ENCODE measurements at regions not wholly inside any gene's neighbourhood (a gene's known extent, or its start where the extent isn't known, plus 50 kb on each side); places are given as distances from the start of the nearest gene placed in this dataset.

DNA sequence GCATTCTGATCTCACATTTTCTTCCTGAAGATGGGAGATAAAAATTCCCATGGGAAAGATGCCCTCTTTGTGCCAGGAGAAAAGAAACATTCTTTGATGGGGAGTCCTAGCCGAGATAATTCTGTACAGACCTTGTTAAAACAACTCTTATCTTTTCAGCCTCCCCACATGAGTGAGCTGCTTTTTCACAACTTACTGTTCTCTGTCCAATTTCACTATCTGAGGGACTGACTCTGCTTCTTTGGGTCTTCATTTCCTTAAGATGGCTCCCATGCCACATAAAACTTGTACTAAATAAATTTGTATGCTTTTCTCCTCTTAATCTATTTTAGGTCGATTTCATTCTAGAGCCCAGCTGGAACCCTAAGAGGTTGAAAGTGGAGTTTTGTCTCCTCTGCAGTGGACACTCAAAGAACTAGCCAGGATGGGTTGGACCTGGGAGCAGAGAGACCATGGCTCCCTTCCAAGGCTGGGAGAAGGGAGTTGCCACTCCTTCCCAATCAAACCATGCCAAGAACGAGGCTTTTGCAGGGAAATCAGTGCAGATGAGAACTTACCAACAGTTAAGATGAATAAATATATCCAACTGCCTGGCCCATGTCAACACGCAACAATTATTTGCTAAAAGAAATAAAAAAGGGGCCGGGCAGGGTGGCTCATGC lies 285.8 kb upstream of the SULF2 start:
- Mint-ChIP-seq H3K4me1 (peaks cover 5% of the 10 kb centered on the region), H3K27ac (no peak overlapping the region), H3K27me3 (ENCODE audit: insufficient read depth, low read depth) (peaks cover 6% of the 10 kb centered on the region), H3K4me3 (no peak overlapping the region), H3K9me3 (no peaks in the 10 kb centered on the region), H3K36me3 (no peaks in the 10 kb centered on the region)
- Histone ChIP-seq H3F3A (ENCODE audit: low read depth) (no peaks in the 10 kb centered on the region), H3K4me3 (no peak overlapping the region), H3K9me3 (ENCODE audit: low read depth) (no peaks in the 10 kb centered on the region), H3K79me2 (ENCODE audit: low read depth) (no peaks in the 10 kb centered on the region), H3K27me3 (no peaks in the 10 kb centered on the region), H3K9ac (no peak overlapping the region), H3K4me1 (no peaks in the 10 kb centered on the region), H4K20me1 (ENCODE audit: low read depth) (no peaks in the 10 kb centered on the region), H2AFZ (replicated peaks) (no peak overlapping the region), H3K27ac (no peak overlapping the region), H3K4me2 (no peak overlapping the region), H3K36me3 (no peaks in the 10 kb centered on the region)
- TF ChIP-seq, protein P1, sequence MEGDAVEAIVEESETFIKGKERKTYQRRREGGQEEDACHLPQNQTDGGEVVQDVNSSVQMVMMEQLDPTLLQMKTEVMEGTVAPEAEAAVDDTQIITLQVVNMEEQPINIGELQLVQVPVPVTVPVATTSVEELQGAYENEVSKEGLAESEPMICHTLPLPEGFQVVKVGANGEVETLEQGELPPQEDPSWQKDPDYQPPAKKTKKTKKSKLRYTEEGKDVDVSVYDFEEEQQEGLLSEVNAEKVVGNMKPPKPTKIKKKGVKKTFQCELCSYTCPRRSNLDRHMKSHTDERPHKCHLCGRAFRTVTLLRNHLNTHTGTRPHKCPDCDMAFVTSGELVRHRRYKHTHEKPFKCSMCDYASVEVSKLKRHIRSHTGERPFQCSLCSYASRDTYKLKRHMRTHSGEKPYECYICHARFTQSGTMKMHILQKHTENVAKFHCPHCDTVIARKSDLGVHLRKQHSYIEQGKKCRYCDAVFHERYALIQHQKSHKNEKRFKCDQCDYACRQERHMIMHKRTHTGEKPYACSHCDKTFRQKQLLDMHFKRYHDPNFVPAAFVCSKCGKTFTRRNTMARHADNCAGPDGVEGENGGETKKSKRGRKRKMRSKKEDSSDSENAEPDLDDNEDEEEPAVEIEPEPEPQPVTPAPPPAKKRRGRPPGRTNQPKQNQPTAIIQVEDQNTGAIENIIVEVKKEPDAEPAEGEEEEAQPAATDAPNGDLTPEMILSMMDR (IDR thresholded peaks at IDR 0.05) = no peak
- TF ChIP-seq EZH2 (IDR thresholded peaks at IDR 0.05) (no peak), EZH2phosphoT487 (IDR thresholded peaks at IDR 0.05) (no peak)
- no peak for DNase-seq (ENCODE audit: low spot score)

DNA sequence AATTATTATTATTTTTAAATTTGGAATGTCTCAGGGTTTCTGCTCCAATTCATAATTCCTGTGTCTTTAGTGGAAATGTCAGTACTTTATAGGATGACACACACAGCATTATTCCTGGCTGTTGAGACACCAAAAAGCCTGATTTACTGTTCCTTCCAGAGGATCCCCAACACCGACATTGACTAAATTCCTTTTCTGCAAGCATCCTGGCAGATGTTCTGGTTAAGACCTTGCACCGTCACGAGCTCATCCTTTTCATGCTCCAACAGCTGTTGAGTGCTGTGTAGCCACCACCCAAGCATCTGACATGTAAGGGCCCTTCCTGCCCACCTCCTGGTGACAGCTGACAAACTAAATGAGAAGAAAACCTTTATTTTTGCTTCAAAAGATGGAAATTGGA lies 284.3 kb upstream of the SULF2 start:
- H3K4me1 ChIP-seq = no peaks in the 10 kb centered on the region
- Mint-ChIP-seq H3K36me3 (no peaks in the 10 kb centered on the region), H3K4me3 (no peak overlapping the region), H3K27me3 (ENCODE audit: insufficient read depth, low read depth) (peaks cover 6% of the 10 kb centered on the region), H3K4me1 (no peaks in the 10 kb centered on the region), H3K9me3 (no peaks in the 10 kb centered on the region), H3K27ac (no peak overlapping the region)
- H3K36me3 ChIP-seq = no peaks in the 10 kb centered on the region
- TF ChIP-seq, protein P1 (IDR thresholded peaks at IDR 0.05) = no peak
- no peak for TF ChIP-seq EZH2 (IDR thresholded peaks at IDR 0.05)
- TF ChIP-seq EZH2phosphoT487 (IDR thresholded peaks at IDR 0.05) = no peak
- no peaks in the 10 kb centered on the region for H4K20me1 ChIP-seq (ENCODE audit: low read depth)
- no peak overlapping the region for H3K9ac ChIP-seq
- H3K79me2 ChIP-seq (ENCODE audit: low read depth) = no peaks in the 10 kb centered on the region
- H3K4me3 ChIP-seq = no peak overlapping the region
- H3F3A ChIP-seq (ENCODE audit: low read depth) = no peaks in the 10 kb centered on the region
- H3K27me3 ChIP-seq = no peaks in the 10 kb centered on the region
- no peak for DNase-seq (ENCODE audit: low spot score)
- H3K9me3 ChIP-seq (ENCODE audit: low read depth) = no peaks in the 10 kb centered on the region
- no peak overlapping the region for H3K27ac ChIP-seq
- no peak overlapping the region for H2AFZ ChIP-seq (replicated peaks)
- no peak overlapping the region for H3K4me2 ChIP-seq

DNA sequence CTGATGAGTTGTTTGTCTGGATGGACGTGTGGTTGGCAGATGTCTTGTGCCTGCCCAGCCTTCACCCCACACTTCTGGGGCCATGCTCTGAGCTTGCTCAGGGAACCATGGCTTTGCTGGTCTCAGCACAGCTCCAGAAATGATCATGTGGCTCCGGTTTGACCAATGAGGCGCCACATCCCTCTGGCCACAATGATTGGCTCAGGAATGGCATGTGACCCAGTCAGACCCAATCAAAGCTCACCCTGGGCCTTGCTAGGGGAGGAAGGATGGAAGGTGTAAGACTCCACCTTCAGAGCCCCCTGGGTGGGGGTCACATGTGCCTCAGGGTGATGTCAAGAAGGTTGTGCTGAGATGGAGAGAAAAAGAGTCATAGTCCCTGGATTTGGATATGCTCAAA lies 281.6 kb upstream of the SULF2 start:
- Histone ChIP-seq H3K4me3 (no peak overlapping the region), H2AFZ (replicated peaks) (no peak overlapping the region), H3K9ac (no peak overlapping the region), H3K27ac (no peak overlapping the region), H4K20me1 (ENCODE audit: low read depth) (no peaks in the 10 kb centered on the region), H3F3A (ENCODE audit: low read depth) (no peaks in the 10 kb centered on the region), H3K9me3 (ENCODE audit: low read depth) (no peaks in the 10 kb centered on the region), H3K27me3 (no peaks in the 10 kb centered on the region), H3K36me3 (no peaks in the 10 kb centered on the region), H3K79me2 (ENCODE audit: low read depth) (no peaks in the 10 kb centered on the region), H3K4me1 (no peaks in the 10 kb centered on the region), H3K4me2 (no peak overlapping the region)
- no peak for DNase-seq (ENCODE audit: low spot score)
- Mint-ChIP-seq H3K27ac (no peak overlapping the region), H3K4me3 (no peak overlapping the region), H3K4me1 (no peaks in the 10 kb centered on the region), H3K36me3 (no peaks in the 10 kb centered on the region), H3K27me3 (ENCODE audit: insufficient read depth, low read depth) (peaks cover 13% of the 10 kb centered on the region), H3K9me3 (peaks cover 8% of the 10 kb centered on the region)
- TF ChIP-seq, protein P1 (IDR thresholded peaks at IDR 0.05) = no peak
- TF ChIP-seq EZH2 (IDR thresholded peaks at IDR 0.05) (no peak), EZH2phosphoT487 (IDR thresholded peaks at IDR 0.05) (no peak)
